ENCODE measurements at regions not wholly inside any gene's neighbourhood (a gene's known extent, or its start where the extent isn't known, plus 50 kb on each side); places are given as distances from the start of the nearest gene placed in this dataset.

GRCh38 chr9:28267351-28267750 is 694.1 kb upstream of the C9orf72 start:
- no peak overlapping the region for H2AFZ ChIP-seq (ENCODE audit: insufficient read depth, low read length, poor library complexity)
- no peak overlapping the region for H2AK5ac ChIP-seq (ENCODE audit: low read length)
- no peak overlapping the region for H3K18ac ChIP-seq (ENCODE audit: low read length)
- H3K4me1 ChIP-seq (ENCODE audit: control insufficient read depth in 1 of 2, insufficient read depth in 2 of 2, low read length in 2 of 2): peaks cover 0 to 2% of the 10 kb centered on the region in 2 experiments
- no peak overlapping the region for H4K8ac ChIP-seq (ENCODE audit: low read depth, low read length)
- H3K79me2 ChIP-seq (ENCODE audit: control insufficient read depth, insufficient read depth, low read length, poor library complexity): no peaks in the 10 kb centered on the region
- H3K36me3 ChIP-seq (ENCODE audit: control insufficient read depth in 1 of 2, insufficient read depth in 2 of 2, low read length in 2 of 2): no peaks in the 10 kb centered on the region
- no peak overlapping the region for H3K9ac ChIP-seq (ENCODE audit: low read length)
- no peak overlapping the region for H3K4me3 ChIP-seq (ENCODE audit: low read depth, low read length)
- H2BK12ac ChIP-seq (ENCODE audit: low read length): no peak overlapping the region
- H2BK5ac ChIP-seq (ENCODE audit: low read depth, low read length, poor library complexity): no peak overlapping the region
- no peak overlapping the region for H4K12ac ChIP-seq (ENCODE audit: low read depth, low read length)
- no peak overlapping the region for H3K14ac ChIP-seq (ENCODE audit: low read length)
- no peaks in the 10 kb centered on the region for H3K79me1 ChIP-seq (ENCODE audit: low read length)
- no peak overlapping the region for H4K91ac ChIP-seq (ENCODE audit: low read depth, low read length)
- no peak overlapping the region for H2BK120ac ChIP-seq (ENCODE audit: insufficient read depth, low read length, poor library complexity)
- no peaks in the 10 kb centered on the region for H3K27me3 ChIP-seq (ENCODE audit: insufficient read depth, low read length)
- WGBS (ENCODE audit: extremely low coverage, insufficient coverage, insufficient read length): no CpG with 5 or more reads among the region's 6 CpGs
- no peak overlapping the region for H3K23ac ChIP-seq (ENCODE audit: low read length)
- H3K4me2 ChIP-seq (ENCODE audit: low read length): no peak overlapping the region
- no peak overlapping the region for H3K4ac ChIP-seq (ENCODE audit: low read depth, low read length)
- H3K9me3 ChIP-seq (ENCODE audit: insufficient read depth, low read depth, low read length): no peaks in the 10 kb centered on the region
- H3K27ac ChIP-seq (ENCODE audit: low read depth, low read length): no peak overlapping the region
- peak in 1 of 2 donors; percentile 49 for DNase-seq

GRCh38 chr9:28270156-28270555 is 696.9 kb upstream of the C9orf72 start:
- H2AK5ac ChIP-seq (ENCODE audit: low read length): no peak overlapping the region
- no peak overlapping the region for H4K12ac ChIP-seq (ENCODE audit: low read depth, low read length)
- no CpG with 5 or more reads among the region's 4 CpGs for WGBS (ENCODE audit: extremely low coverage, insufficient coverage, insufficient read length)
- peaks cover 0 to 2% of the 10 kb centered on the region in 2 experiments for H3K4me1 ChIP-seq (ENCODE audit: control insufficient read depth in 1 of 2, insufficient read depth in 2 of 2, low read length in 2 of 2)
- no peak overlapping the region for H3K4ac ChIP-seq (ENCODE audit: low read depth, low read length)
- DNase-seq: no peak
- H3K9ac ChIP-seq (ENCODE audit: low read length): no peak overlapping the region
- no peak overlapping the region for H2AFZ ChIP-seq (ENCODE audit: insufficient read depth, low read length, poor library complexity)
- H2BK5ac ChIP-seq (ENCODE audit: low read depth, low read length, poor library complexity): no peak overlapping the region
- H3K18ac ChIP-seq (ENCODE audit: low read length): no peak overlapping the region
- H3K79me1 ChIP-seq (ENCODE audit: low read length): no peaks in the 10 kb centered on the region
- H3K9me3 ChIP-seq (ENCODE audit: insufficient read depth, low read depth, low read length): no peaks in the 10 kb centered on the region
- no peak overlapping the region for H3K4me3 ChIP-seq (ENCODE audit: low read depth, low read length)
- H3K14ac ChIP-seq (ENCODE audit: low read length): no peak overlapping the region
- no peak overlapping the region for H2BK120ac ChIP-seq (ENCODE audit: insufficient read depth, low read length, poor library complexity)
- no peak overlapping the region for H4K8ac ChIP-seq (ENCODE audit: low read depth, low read length)
- H4K91ac ChIP-seq (ENCODE audit: low read depth, low read length): no peak overlapping the region
- H3K27ac ChIP-seq (ENCODE audit: low read depth, low read length): no peak overlapping the region
- H3K79me2 ChIP-seq (ENCODE audit: control insufficient read depth, insufficient read depth, low read length, poor library complexity): no peaks in the 10 kb centered on the region
- H3K27me3 ChIP-seq (ENCODE audit: insufficient read depth, low read length): no peaks in the 10 kb centered on the region
- no peak overlapping the region for H3K23ac ChIP-seq (ENCODE audit: low read length)
- no peak overlapping the region for H2BK12ac ChIP-seq (ENCODE audit: low read length)
- H3K36me3 ChIP-seq (ENCODE audit: control insufficient read depth in 1 of 2, insufficient read depth in 2 of 2, low read length in 2 of 2): no peaks in the 10 kb centered on the region
- H3K4me2 ChIP-seq (ENCODE audit: low read length): no peak overlapping the region

- WGBS (ENCODE audit: extremely low coverage, insufficient coverage, insufficient read length): no CpG with 5 or more reads among the region's 4 CpGs
- no peaks in the 10 kb centered on the region for H3K79me1 ChIP-seq (ENCODE audit: low read length)
- H3K27ac ChIP-seq (ENCODE audit: low read depth, low read length): no peak overlapping the region
- no peaks in the 10 kb centered on the region for H3K79me2 ChIP-seq (ENCODE audit: control insufficient read depth, insufficient read depth, low read length, poor library complexity)
- no peak for DNase-seq
- H2AFZ ChIP-seq (ENCODE audit: insufficient read depth, low read length, poor library complexity): no peak overlapping the region
- no peak overlapping the region for H4K12ac ChIP-seq (ENCODE audit: low read depth, low read length)
- H3K18ac ChIP-seq (ENCODE audit: low read length): no peak overlapping the region
- H3K9me3 ChIP-seq (ENCODE audit: insufficient read depth, low read depth, low read length): no peaks in the 10 kb centered on the region
- H2AK5ac ChIP-seq (ENCODE audit: low read length): no peak overlapping the region
- H3K27me3 ChIP-seq (ENCODE audit: insufficient read depth, low read length): no peaks in the 10 kb centered on the region
- no peak overlapping the region for H3K14ac ChIP-seq (ENCODE audit: low read length)
- H3K4me2 ChIP-seq (ENCODE audit: low read length): no peak overlapping the region
- no peak overlapping the region for H2BK120ac ChIP-seq (ENCODE audit: insufficient read depth, low read length, poor library complexity)
- H3K9ac ChIP-seq (ENCODE audit: low read length): no peak overlapping the region
- H3K4me1 ChIP-seq (ENCODE audit: control insufficient read depth in 1 of 2, insufficient read depth in 2 of 2, low read length in 2 of 2): peaks cover 0 to 2% of the 10 kb centered on the region in 2 experiments
- no peak overlapping the region for H2BK5ac ChIP-seq (ENCODE audit: low read depth, low read length, poor library complexity)
- H4K8ac ChIP-seq (ENCODE audit: low read depth, low read length): no peak overlapping the region
- no peak overlapping the region for H3K4ac ChIP-seq (ENCODE audit: low read depth, low read length)
- no peak overlapping the region for H2BK12ac ChIP-seq (ENCODE audit: low read length)
- no peaks in the 10 kb centered on the region for H3K36me3 ChIP-seq (ENCODE audit: control insufficient read depth in 1 of 2, insufficient read depth in 2 of 2, low read length in 2 of 2)
- no peak overlapping the region for H3K23ac ChIP-seq (ENCODE audit: low read length)
- no peak overlapping the region for H3K4me3 ChIP-seq (ENCODE audit: low read depth, low read length)
- no peak overlapping the region for H4K91ac ChIP-seq (ENCODE audit: low read depth, low read length)
Observed at GRCh38 chr9:28272127-28272526, 698.8 kb upstream of the C9orf72 start.

DNA sequence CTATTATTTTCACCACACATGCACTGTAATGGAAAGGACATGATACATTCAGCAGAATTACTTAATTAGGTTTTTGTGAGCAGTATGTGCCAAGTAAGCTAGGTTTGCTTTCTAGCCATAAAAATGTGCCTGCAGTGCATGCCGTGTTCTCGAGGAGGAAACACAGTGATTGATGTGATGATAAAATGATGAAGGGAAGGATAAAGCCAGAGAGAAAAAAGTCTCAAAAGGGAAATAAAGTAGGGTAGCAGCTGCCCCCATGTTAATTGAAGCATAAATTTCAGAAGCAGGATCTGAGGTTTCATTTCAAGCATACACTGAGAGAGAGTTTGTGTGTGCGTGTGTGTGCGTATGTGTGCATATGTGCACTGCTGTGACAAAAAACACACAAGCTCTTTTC is 714.2 kb upstream of the C9orf72 start:
- Histone ChIP-seq H3K27me3 (ENCODE audit: insufficient read depth, low read length) (no peaks in the 10 kb centered on the region), H3K4me2 (ENCODE audit: low read length) (no peak overlapping the region), H2BK5ac (ENCODE audit: low read depth, low read length, poor library complexity) (no peak overlapping the region), H3K14ac (ENCODE audit: low read length) (no peak overlapping the region), H3K36me3 (ENCODE audit: control insufficient read depth in 1 of 2, insufficient read depth in 2 of 2, low read length in 2 of 2) (peaks cover 0 to 2% of the 10 kb centered on the region in 2 experiments), H3K9ac (ENCODE audit: low read length) (no peak overlapping the region), H3K27ac (ENCODE audit: low read depth, low read length) (no peak overlapping the region), H2BK12ac (ENCODE audit: low read length) (no peak overlapping the region), H2AK5ac (ENCODE audit: low read length) (no peak overlapping the region), H2BK120ac (ENCODE audit: insufficient read depth, low read length, poor library complexity) (no peak overlapping the region), H3K79me1 (ENCODE audit: low read length) (no peaks in the 10 kb centered on the region), H3K23ac (ENCODE audit: low read length) (no peak overlapping the region), H4K8ac (ENCODE audit: low read depth, low read length) (no peak overlapping the region), H3K4me1 (ENCODE audit: control insufficient read depth in 1 of 2, insufficient read depth in 2 of 2, low read length in 2 of 2) (no peaks in the 10 kb centered on the region), H3K18ac (ENCODE audit: low read length) (no peak overlapping the region), H3K9me3 (ENCODE audit: insufficient read depth, low read depth, low read length) (peaks cover 1% of the 10 kb centered on the region), H3K79me2 (ENCODE audit: control insufficient read depth, insufficient read depth, low read length, poor library complexity) (no peaks in the 10 kb centered on the region), H4K91ac (ENCODE audit: low read depth, low read length) (no peak overlapping the region), H3K4me3 (ENCODE audit: low read depth, low read length) (no peak overlapping the region), H3K4ac (ENCODE audit: low read depth, low read length) (no peak overlapping the region), H4K12ac (ENCODE audit: low read depth, low read length) (no peak overlapping the region), H2AFZ (ENCODE audit: insufficient read depth, low read length, poor library complexity) (no peak overlapping the region)
- no CpG with 5 or more reads among the region's 4 CpGs for WGBS (ENCODE audit: extremely low coverage, insufficient coverage, insufficient read length)
- no peak for DNase-seq
